Keratinocyte (primary cell): ENCODE measurements at regions not wholly inside any gene's neighbourhood (a gene's known extent, or its start where the extent isn't known, plus 50 kb on each side); places are given as distances from the start of the nearest gene placed in this dataset.
A peak's percentile ranks its signal among the peaks of the same experiment; 100 is the strongest.

Experiments used
- EZH2 ChIP-seq: IDR thresholded peaks from one replicate; pipeline ENCODE4 v1.6.1; 2012; ENCODE audit warnings: inconsistent platforms, mild to moderate bottlenecking, low read length, moderate library complexity
- TF ChIP-seq, protein P1 (sequence below), 3 experiments: IDR thresholded peaks in 1 of 3; conservative IDR thresholded peaks in 1 of 3; optimal IDR thresholded peaks in 1 of 3; 2 replicates in 2 of 3; 3 replicates in 1 of 3; pipeline versions ENCODE3 to v1.5.1; 2011; ENCODE audit warnings: low read length in 3 of 3, mild to moderate bottlenecking in 3 of 3, moderate library complexity in 2 of 3, control low read depth in 1 of 3, inconsistent platforms in 1 of 3; ENCODE audit not compliant: insufficient read depth in 2 of 3; ENCODE audit errors: extremely low read depth in 1 of 3

DNA sequence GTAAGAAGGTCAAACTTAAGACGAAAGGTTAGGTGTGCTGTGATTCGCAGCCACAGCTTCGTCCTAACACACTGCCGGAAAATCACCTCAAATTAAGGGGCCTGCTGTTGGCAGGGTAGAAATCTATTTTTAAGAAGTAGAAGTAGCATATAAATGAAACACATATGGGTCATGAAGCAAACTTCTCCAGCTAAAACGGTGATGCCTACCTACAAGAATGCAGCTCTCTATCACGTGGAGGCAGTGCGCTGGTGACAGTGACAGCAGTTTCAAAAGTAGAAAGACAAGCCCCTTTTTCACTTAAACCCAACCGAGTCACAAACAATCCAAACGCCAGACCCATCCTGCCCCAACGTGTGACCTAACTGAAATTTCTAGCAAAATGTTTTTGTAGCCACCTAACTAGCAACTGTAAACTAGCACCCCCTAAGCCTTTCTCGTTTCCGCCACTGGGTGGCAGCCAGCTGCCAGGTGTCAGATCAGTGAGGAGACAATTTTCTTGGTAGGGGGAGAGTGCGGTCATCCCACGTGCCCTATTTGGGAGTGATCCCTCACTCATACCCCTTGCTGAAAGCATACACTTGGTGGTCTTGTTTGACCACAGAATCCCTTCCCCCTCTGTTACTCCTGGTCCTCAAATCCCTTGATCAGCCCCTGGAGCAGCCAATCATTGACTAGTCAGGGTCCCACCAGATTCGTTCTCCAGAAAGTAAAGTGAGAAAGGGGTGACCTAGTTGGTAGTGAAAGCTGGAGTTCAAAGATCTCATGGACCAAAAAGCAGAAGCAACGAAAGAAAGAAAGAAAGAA is 71.8 kb upstream of the MAMDC2 start:
- TF ChIP-seq EZH2 = no peak
- TF ChIP-seq, protein P1, sequence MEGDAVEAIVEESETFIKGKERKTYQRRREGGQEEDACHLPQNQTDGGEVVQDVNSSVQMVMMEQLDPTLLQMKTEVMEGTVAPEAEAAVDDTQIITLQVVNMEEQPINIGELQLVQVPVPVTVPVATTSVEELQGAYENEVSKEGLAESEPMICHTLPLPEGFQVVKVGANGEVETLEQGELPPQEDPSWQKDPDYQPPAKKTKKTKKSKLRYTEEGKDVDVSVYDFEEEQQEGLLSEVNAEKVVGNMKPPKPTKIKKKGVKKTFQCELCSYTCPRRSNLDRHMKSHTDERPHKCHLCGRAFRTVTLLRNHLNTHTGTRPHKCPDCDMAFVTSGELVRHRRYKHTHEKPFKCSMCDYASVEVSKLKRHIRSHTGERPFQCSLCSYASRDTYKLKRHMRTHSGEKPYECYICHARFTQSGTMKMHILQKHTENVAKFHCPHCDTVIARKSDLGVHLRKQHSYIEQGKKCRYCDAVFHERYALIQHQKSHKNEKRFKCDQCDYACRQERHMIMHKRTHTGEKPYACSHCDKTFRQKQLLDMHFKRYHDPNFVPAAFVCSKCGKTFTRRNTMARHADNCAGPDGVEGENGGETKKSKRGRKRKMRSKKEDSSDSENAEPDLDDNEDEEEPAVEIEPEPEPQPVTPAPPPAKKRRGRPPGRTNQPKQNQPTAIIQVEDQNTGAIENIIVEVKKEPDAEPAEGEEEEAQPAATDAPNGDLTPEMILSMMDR (optimal IDR thresholded peaks at IDR 0.05 in 1 of 3, IDR thresholded peaks at IDR 0.05 in 1 of 3, conservative IDR thresholded peaks at IDR 0.05 in 1 of 3; ENCODE audit: extremely low read depth in 1 of 3, insufficient read depth in 2 of 3, low read length in 3 of 3) = peak; percentile 91 to 94 (median 92)
